Liver (tissue), 3 donors: ENCODE measurements at regions not wholly inside any gene's neighbourhood (a gene's known extent, or its start where the extent isn't known, plus 50 kb on each side); places are given as distances from the start of the nearest gene placed in this dataset.

Experiments used
- GABPA ChIP-seq, 2 donors: IDR thresholded peaks in 1 of 2; conservative IDR thresholded peaks in 1 of 2; 2 replicates each; pipeline ENCODE4 v1.6.1; 2016; ENCODE audit warnings: antibody characterized with exemption in 2 of 2, mild to moderate bottlenecking in 1 of 2, moderate library complexity in 1 of 2
- JUND ChIP-seq, 2 donors: IDR thresholded peaks; 2 replicates each; pipeline ENCODE4 v1.6.1; 2016; ENCODE audit warnings: antibody characterized with exemption in 2 of 2
- NR2F2 ChIP-seq: IDR thresholded peaks from 2 replicates; pipeline ENCODE4 v1.6.1; 2016; ENCODE audit warnings: antibody characterized with exemption
- RAD21 ChIP-seq, 2 donors: IDR thresholded peaks; 2 replicates each; pipeline ENCODE4 v1.6.1; 2016; ENCODE audit warnings: antibody characterized with exemption in 2 of 2, mild to moderate bottlenecking in 2 of 2
- SP1 ChIP-seq: IDR thresholded peaks from 2 replicates; pipeline ENCODE4 v1.6.1; 2018; ENCODE audit warnings: antibody characterized with exemption, mild to moderate bottlenecking
- TAF1 ChIP-seq: conservative IDR thresholded peaks from 2 replicates; pipeline ENCODE4 v1.6.1; 2016; ENCODE audit warnings: antibody characterized with exemption, mild to moderate bottlenecking
- YY1 ChIP-seq: IDR thresholded peaks from 2 replicates; pipeline ENCODE4 v1.6.1; 2016; ENCODE audit warnings: antibody characterized with exemption, mild to moderate bottlenecking
- TF ChIP-seq, protein P1 (sequence below): fragments of 150-350 bp; IDR thresholded peaks from 2 replicates; pipeline ENCODE4 v1.5.1; 2017; ENCODE audit warnings: improper control_type of control experiment, low read depth, low read length; ENCODE audit not compliant: missing input control
- TF ChIP-seq, protein P2 (sequence below): IDR thresholded peaks from 2 replicates; pipeline ENCODE4 v1.6.1; 2016; ENCODE audit warnings: antibody characterized with exemption, mild to moderate bottlenecking
- TF ChIP-seq, protein P3 (sequence below): IDR thresholded peaks from 2 replicates; pipeline ENCODE4 v1.6.1; 2016; ENCODE audit warnings: antibody characterized with exemption
- TF ChIP-seq, protein P4 (sequence below): IDR thresholded peaks from 2 replicates; pipeline ENCODE4 v1.6.1; 2016; ENCODE audit warnings: antibody characterized with exemption
- TF ChIP-seq, protein P5 (sequence below): IDR thresholded peaks from 2 replicates; pipeline ENCODE4 v1.6.1; 2016; ENCODE audit warnings: antibody characterized with exemption
- donor health status: healthy.
- donor health status: healthy.

DNA sequence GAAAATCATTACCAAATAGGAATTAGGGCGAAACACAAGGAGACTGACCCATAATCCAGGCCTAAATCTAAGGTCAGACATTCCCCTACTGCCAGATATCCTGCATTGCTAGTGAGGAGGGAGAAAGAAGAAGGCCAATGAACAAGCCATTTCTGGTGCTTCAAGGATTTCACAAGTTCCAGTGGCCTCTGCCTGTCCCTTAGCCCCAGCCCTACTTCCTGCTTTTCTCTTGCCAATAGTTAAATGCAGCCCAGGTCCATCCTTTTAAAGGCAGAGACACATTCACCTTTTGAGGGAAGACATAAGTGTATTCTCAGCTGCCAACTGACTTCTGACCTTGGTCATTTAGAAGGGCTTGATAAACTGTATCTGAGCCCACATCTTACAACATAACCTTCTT is 135.8 kb downstream of the ZNF621 start:
- TF ChIP-seq, protein P1, sequence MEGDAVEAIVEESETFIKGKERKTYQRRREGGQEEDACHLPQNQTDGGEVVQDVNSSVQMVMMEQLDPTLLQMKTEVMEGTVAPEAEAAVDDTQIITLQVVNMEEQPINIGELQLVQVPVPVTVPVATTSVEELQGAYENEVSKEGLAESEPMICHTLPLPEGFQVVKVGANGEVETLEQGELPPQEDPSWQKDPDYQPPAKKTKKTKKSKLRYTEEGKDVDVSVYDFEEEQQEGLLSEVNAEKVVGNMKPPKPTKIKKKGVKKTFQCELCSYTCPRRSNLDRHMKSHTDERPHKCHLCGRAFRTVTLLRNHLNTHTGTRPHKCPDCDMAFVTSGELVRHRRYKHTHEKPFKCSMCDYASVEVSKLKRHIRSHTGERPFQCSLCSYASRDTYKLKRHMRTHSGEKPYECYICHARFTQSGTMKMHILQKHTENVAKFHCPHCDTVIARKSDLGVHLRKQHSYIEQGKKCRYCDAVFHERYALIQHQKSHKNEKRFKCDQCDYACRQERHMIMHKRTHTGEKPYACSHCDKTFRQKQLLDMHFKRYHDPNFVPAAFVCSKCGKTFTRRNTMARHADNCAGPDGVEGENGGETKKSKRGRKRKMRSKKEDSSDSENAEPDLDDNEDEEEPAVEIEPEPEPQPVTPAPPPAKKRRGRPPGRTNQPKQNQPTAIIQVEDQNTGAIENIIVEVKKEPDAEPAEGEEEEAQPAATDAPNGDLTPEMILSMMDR: no peak
- TF ChIP-seq YY1 (no peak), RAD21 (IDR thresholded peaks at IDR 0.05) (no peak), TAF1 (no peak), NR2F2 (no peak), SP1 (no peak), GABPA (IDR thresholded peaks at IDR 0.05 in 1 of 2, conservative IDR thresholded peaks at IDR 0.05 in 1 of 2) (no peak), JUND (IDR thresholded peaks at IDR 0.05) (no peak)
- TF ChIP-seq, protein P2, sequence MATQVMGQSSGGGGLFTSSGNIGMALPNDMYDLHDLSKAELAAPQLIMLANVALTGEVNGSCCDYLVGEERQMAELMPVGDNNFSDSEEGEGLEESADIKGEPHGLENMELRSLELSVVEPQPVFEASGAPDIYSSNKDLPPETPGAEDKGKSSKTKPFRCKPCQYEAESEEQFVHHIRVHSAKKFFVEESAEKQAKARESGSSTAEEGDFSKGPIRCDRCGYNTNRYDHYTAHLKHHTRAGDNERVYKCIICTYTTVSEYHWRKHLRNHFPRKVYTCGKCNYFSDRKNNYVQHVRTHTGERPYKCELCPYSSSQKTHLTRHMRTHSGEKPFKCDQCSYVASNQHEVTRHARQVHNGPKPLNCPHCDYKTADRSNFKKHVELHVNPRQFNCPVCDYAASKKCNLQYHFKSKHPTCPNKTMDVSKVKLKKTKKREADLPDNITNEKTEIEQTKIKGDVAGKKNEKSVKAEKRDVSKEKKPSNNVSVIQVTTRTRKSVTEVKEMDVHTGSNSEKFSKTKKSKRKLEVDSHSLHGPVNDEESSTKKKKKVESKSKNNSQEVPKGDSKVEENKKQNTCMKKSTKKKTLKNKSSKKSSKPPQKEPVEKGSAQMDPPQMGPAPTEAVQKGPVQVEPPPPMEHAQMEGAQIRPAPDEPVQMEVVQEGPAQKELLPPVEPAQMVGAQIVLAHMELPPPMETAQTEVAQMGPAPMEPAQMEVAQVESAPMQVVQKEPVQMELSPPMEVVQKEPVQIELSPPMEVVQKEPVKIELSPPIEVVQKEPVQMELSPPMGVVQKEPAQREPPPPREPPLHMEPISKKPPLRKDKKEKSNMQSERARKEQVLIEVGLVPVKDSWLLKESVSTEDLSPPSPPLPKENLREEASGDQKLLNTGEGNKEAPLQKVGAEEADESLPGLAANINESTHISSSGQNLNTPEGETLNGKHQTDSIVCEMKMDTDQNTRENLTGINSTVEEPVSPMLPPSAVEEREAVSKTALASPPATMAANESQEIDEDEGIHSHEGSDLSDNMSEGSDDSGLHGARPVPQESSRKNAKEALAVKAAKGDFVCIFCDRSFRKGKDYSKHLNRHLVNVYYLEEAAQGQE: no peak
- TF ChIP-seq, protein P3, sequence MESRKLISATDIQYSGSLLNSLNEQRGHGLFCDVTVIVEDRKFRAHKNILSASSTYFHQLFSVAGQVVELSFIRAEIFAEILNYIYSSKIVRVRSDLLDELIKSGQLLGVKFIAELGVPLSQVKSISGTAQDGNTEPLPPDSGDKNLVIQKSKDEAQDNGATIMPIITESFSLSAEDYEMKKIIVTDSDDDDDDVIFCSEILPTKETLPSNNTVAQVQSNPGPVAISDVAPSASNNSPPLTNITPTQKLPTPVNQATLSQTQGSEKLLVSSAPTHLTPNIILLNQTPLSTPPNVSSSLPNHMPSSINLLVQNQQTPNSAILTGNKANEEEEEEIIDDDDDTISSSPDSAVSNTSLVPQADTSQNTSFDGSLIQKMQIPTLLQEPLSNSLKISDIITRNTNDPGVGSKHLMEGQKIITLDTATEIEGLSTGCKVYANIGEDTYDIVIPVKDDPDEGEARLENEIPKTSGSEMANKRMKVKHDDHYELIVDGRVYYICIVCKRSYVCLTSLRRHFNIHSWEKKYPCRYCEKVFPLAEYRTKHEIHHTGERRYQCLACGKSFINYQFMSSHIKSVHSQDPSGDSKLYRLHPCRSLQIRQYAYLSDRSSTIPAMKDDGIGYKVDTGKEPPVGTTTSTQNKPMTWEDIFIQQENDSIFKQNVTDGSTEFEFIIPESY: no peak
- TF ChIP-seq, protein P4, sequence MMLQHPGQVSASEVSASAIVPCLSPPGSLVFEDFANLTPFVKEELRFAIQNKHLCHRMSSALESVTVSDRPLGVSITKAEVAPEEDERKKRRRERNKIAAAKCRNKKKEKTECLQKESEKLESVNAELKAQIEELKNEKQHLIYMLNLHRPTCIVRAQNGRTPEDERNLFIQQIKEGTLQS: no peak
- TF ChIP-seq, protein P5, sequence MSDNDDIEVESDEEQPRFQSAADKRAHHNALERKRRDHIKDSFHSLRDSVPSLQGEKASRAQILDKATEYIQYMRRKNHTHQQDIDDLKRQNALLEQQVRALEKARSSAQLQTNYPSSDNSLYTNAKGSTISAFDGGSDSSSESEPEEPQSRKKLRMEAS: no peak
